ENCODE measurements at regions not wholly inside any gene's neighbourhood (a gene's known extent, or its start where the extent isn't known, plus 50 kb on each side); places are given as distances from the start of the nearest gene placed in this dataset.
"Not testable (repeated sequence)": the region's sequence is repeated elsewhere in the genome, so short reads cannot be mapped to it uniquely, and the experiment has no call there.

- FAIRE-seq: no peak
Measured at GRCh38 chr2:223182356-223182755, 130.4 kb downstream of the KCNE4 start.

- no peak for FAIRE-seq
Measured at GRCh38 chr2:223185638-223186037, 133.6 kb downstream of the KCNE4 start.

GRCh38 chr2:223187256-223187655, 135.3 kb downstream of the KCNE4 start:
- FAIRE-seq: no peak

GRCh38 chr2:223190561-223191206, 138.7 kb downstream of the KCNE4 start:
- not testable (repeated sequence) for FAIRE-seq

GRCh38 chr2:223196331-223196730, 144.3 kb downstream of the KCNE4 start:
- FAIRE-seq: no peak

- no peak for FAIRE-seq
Measured at GRCh38 chr2:223197046-223197445, 145.1 kb downstream of the KCNE4 start.

- no peak for FAIRE-seq
Measured at GRCh38 chr2:223199531-223200515, 147.8 kb downstream of the KCNE4 start.

- no peak for FAIRE-seq
Measured at GRCh38 chr2:223203971-223204929, 152.3 kb downstream of the KCNE4 start.

GRCh38 chr2:223210489-223210888, 158.5 kb downstream of the KCNE4 start:
- FAIRE-seq: no peak

GRCh38 chr2:223214394-223215253, 162.6 kb downstream of the KCNE4 start:
- FAIRE-seq: no peak

GRCh38 chr2:223215254-223215516, 163.2 kb downstream of the KCNE4 start:
- FAIRE-seq: no peak

GRCh38 chr2:223217373-223217772, 165.4 kb downstream of the KCNE4 start:
- FAIRE-seq: no peak

- no peak for FAIRE-seq
Measured at GRCh38 chr2:223218587-223219178, 166.7 kb downstream of the KCNE4 start.

- no peak for FAIRE-seq
Measured at GRCh38 chr2:223219872-223220657, 168.1 kb downstream of the KCNE4 start.

- FAIRE-seq: no peak
Measured at GRCh38 chr2:223220658-223220925, 168.6 kb downstream of the KCNE4 start.

- no peak for FAIRE-seq
Measured at GRCh38 chr2:223221139-223221835, 169.3 kb downstream of the KCNE4 start.

- FAIRE-seq: no peak
Measured at GRCh38 chr2:223222397-223222796, 170.4 kb downstream of the KCNE4 start.

- no peak for FAIRE-seq
Measured at GRCh38 chr2:223223156-223223555, 171.2 kb downstream of the KCNE4 start.

GRCh38 chr2:223225266-223225665, 173.3 kb downstream of the KCNE4 start:
- no peak for FAIRE-seq

- no peak for FAIRE-seq
Measured at GRCh38 chr2:223226264-223226663, 174.3 kb downstream of the KCNE4 start.

- FAIRE-seq: no peak
Measured at GRCh38 chr2:223227338-223227737, 175.3 kb downstream of the KCNE4 start.

Data from G401.6 (cell line).